ENCODE measurements at regions not wholly inside any gene's neighbourhood (a gene's known extent, or its start where the extent isn't known, plus 50 kb on each side); places are given as distances from the start of the nearest gene placed in this dataset.

DNA sequence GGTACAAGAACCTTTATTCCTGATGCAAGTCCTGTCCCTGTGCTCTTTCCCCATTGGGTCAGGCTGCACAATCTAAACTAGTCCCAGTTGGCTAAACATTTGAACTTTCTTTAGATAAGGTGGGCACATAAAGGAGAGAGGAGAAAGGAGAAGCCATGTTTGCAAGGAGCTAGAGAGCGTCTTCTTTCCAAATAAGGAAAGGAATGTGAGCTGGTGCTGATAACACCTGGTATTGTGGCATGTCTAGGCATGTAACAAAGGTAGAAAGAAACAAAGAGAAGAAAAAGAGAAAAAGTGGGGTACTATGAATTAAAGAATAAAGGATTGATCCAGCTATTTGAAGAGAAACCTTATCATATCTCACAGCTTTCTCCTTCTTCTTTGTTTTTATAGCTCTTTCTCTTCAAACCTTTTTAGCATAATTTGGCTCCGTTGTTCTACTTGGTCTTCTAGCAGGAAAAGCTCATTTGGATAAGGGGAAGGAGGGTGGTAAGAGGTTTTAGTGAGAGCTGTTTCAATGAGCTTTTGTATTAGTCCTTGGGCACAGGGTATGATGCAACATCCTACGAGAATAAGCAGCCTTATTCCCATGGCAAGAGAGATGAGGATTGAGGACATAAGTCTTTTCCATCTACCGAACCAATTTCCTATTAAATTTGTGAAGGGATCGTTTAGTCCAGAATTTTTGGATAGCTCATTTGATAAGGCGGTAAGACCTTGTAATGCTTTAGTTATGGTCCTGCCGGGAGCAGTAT, 415.5 kb upstream of the MAN1A1 start:
- peak overlapping the region; percentile 89 for H2AFZ ChIP-seq (ENCODE audit: low read length)
- H3K9me3 ChIP-seq (ENCODE audit: insufficient read depth in 2 of 2, low read depth in 1 of 2, low read length in 1 of 2) = no peaks in the 10 kb centered on the region
- peak overlapping the region; percentile 92; the same call in 1 of the 2 replicates for H2BK5ac ChIP-seq (ENCODE audit: low read depth, low read length)
- H3K4me3 ChIP-seq (ENCODE audit: extremely low read depth in 1 of 4, insufficient read depth in 2 of 4, low read depth in 3 of 4, low read length in 4 of 4) = no peak overlapping the region
- no peaks in the 10 kb centered on the region for H3K79me2 ChIP-seq (ENCODE audit: control insufficient read depth in 1 of 2, insufficient read depth in 2 of 2, low read length in 2 of 2)
- H3K27ac ChIP-seq (ENCODE audit: low read depth, low read length) = no peak overlapping the region; the same call in 1 of the 2 replicates
- no peak overlapping the region for H2BK120ac ChIP-seq (replicated peaks; ENCODE audit: low read depth, low read length)
- H3K23ac ChIP-seq (ENCODE audit: insufficient read length) = no peak overlapping the region
- H3K36me3 ChIP-seq (ENCODE audit: control insufficient read depth in 2 of 4, insufficient read depth in 4 of 4, low read length in 3 of 4) = no peaks in the 10 kb centered on the region
- DNase-seq (ENCODE audit: low read depth in 1 of 2, low spot score in 2 of 2) (no peak), FAIRE-seq (peak; percentile 48)
- ChIA-PET CTCF (ENCODE audit: partially characterized antibody) (interaction anchor here (0.7 to 1.0 kb wide), 2 partner anchors 22 to 214 kb away, joined by 3 to 6 read pairs; no protein-coding TSS in a partner anchor), POLR2A (ENCODE audit: partially characterized antibody) (interaction anchor here (0.7 kb wide), 1 partner anchor 201 kb away, joined by 3 read pairs; no protein-coding TSS in a partner anchor)
- H3K9ac ChIP-seq (replicated peaks in 1 of 4; ENCODE audit: extremely low read depth in 1 of 4, low read depth in 3 of 4, low read length in 3 of 4) = no peak overlapping the region
- H3K4me2 ChIP-seq (ENCODE audit: insufficient read depth in 1 of 2, low read depth in 2 of 2, low read length in 2 of 2) = no peak overlapping the region
- H2BK20ac ChIP-seq (ENCODE audit: low read length) = no peak overlapping the region
- TF ChIP-seq RFX5 (IDR thresholded peaks at IDR 0.05; ENCODE audit: borderline replicate concordance, low read depth, low read length) (no peak), NANOG (IDR thresholded peaks at IDR 0.05; ENCODE audit: insufficient read depth, low read depth, low read length, poor library complexity, severe bottlenecking) (no peak), CEBPB (IDR thresholded peaks at IDR 0.05; ENCODE audit: low read depth, low read length) (peak; percentile 76), FOSL1 (IDR thresholded peaks at IDR 0.05; ENCODE audit: insufficient read depth, low read depth, low read length) (no peak), YY1 (IDR thresholded peaks at IDR 0.05; ENCODE audit: low read depth, low read length) (0 out of 2 replicates have a peak, but pooled peaks have one; percentile 30), ASH2L (IDR thresholded peaks at IDR 0.05; ENCODE audit: low read length) (no peak), SRF (IDR thresholded peaks at IDR 0.05; ENCODE audit: low read depth, low read length) (peak; percentile 89)
- WGBS, 2 experiments (ENCODE audit: extremely low coverage in 1 of 2, insufficient coverage in 1 of 2, insufficient read length in 1 of 2, insufficient replicate concordance in 2 of 2, low coverage in 1 of 2, low lambda C conversion rate in 2 of 2, missing lambda C conversion rate in 1 of 2) = 91% methylated on average over 7 of the region's 7 CpGs; no CpG with 5 or more reads in 1 of the 2 experiments
- no peak overlapping the region for H4K91ac ChIP-seq (replicated peaks; ENCODE audit: insufficient read length, low read length)
- no peaks in the 10 kb centered on the region for H4K20me1 ChIP-seq (replicated peaks in 1 of 2; ENCODE audit: control insufficient read depth in 1 of 2, insufficient read depth in 2 of 2, low read length in 2 of 2)
- no peak overlapping the region for H2BK15ac ChIP-seq (ENCODE audit: low read length)
- H3K27me3 ChIP-seq (replicated peaks in 1 of 4; ENCODE audit: control insufficient read depth in 3 of 4, extremely low read depth in 1 of 4, insufficient read depth in 3 of 4, low read length in 3 of 4) = no peaks in the 10 kb centered on the region
- peak overlapping the region; percentile 87 for H2BK12ac ChIP-seq (ENCODE audit: low read depth, low read length)
- no peak overlapping the region for H3K18ac ChIP-seq (ENCODE audit: extremely low read depth, low read length)
- no peaks in the 10 kb centered on the region for H3K79me1 ChIP-seq (ENCODE audit: low read depth, low read length)
- no peak overlapping the region for H4K5ac ChIP-seq (ENCODE audit: insufficient read length, low read depth, low read length)
- H4K8ac ChIP-seq (ENCODE audit: extremely low read depth, insufficient read depth, low read length) = no peak overlapping the region
- H3K56ac ChIP-seq (replicated peaks; ENCODE audit: insufficient read length, low read depth, low read length) = no peak overlapping the region
- no peaks in the 10 kb centered on the region for H3K23me2 ChIP-seq (ENCODE audit: low read depth, low read length)
- no peak overlapping the region for H3K4ac ChIP-seq (replicated peaks; ENCODE audit: insufficient read length, low read depth, low read length)
- H3K14ac ChIP-seq (ENCODE audit: insufficient read length) = no peak overlapping the region
- no peak overlapping the region for H2AK5ac ChIP-seq (ENCODE audit: low read depth, low read length)
- H3K4me1 ChIP-seq (replicated peaks in 1 of 4; ENCODE audit: control insufficient read depth in 3 of 4, insufficient read depth in 4 of 4, low read length in 3 of 4) = no peaks in the 10 kb centered on the region
